ENCODE measurements at regions not wholly inside any gene's neighbourhood (a gene's known extent, or its start where the extent isn't known, plus 50 kb on each side); places are given as distances from the start of the nearest gene placed in this dataset.
"Not testable (repeated sequence)": the region's sequence is repeated elsewhere in the genome, so short reads cannot be mapped to it uniquely, and the experiment has no call there.

DNA sequence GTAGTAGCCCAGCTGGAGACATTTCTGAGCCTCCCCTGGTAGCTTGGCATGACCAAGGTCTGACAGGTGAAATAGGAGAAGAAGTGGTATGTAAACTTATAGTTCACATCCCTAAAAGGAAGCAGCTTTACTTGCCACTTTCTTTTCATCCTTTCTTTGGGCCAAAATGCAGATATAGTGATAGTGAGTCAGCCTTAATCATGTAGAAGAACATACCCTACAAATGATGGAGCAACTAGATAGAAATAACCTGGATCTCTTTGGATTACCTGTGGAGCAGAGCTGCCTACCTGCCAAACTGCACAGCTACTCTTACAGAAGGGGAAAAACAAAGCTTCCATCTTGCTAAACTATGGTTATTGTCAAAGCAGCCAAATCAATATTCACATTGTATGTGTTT lies 106.7 kb upstream of the LCORL start:
- DNase-seq (ENCODE audit: low read depth, low spot score): no peak
- POLR2A ChIA-PET: no interaction called here
- TF ChIP-seq, protein P1, sequence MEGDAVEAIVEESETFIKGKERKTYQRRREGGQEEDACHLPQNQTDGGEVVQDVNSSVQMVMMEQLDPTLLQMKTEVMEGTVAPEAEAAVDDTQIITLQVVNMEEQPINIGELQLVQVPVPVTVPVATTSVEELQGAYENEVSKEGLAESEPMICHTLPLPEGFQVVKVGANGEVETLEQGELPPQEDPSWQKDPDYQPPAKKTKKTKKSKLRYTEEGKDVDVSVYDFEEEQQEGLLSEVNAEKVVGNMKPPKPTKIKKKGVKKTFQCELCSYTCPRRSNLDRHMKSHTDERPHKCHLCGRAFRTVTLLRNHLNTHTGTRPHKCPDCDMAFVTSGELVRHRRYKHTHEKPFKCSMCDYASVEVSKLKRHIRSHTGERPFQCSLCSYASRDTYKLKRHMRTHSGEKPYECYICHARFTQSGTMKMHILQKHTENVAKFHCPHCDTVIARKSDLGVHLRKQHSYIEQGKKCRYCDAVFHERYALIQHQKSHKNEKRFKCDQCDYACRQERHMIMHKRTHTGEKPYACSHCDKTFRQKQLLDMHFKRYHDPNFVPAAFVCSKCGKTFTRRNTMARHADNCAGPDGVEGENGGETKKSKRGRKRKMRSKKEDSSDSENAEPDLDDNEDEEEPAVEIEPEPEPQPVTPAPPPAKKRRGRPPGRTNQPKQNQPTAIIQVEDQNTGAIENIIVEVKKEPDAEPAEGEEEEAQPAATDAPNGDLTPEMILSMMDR (IDR thresholded peaks at IDR 0.05; ENCODE audit: insufficient read depth, low read length, missing control alignments): no peak
- H3K4me3 ChIP-seq (ENCODE audit: low read depth, low read length): no peak overlapping the region
- CTCF ChIA-PET: no interaction called here

DNA sequence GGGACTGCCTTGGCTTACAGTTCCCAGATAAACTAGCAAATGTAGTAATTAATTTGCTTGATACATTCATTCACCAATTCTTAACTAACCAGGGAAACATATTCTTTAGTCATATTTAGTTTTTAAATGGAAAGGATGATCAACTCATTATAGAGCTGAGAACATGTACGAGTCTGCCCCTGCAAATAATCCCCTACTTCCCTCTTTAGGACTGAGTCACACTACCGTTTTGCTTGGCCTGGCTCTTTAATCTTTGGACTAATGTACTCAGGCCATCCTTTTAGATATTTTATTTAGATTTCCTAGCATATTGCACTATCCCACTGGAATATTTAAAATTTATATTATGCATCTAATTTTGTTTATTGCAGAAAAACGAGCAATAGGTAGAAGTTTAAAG lies 105.5 kb upstream of the LCORL start:
- ChIA-PET CTCF (no interaction called here), POLR2A (no interaction called here)

DNA sequence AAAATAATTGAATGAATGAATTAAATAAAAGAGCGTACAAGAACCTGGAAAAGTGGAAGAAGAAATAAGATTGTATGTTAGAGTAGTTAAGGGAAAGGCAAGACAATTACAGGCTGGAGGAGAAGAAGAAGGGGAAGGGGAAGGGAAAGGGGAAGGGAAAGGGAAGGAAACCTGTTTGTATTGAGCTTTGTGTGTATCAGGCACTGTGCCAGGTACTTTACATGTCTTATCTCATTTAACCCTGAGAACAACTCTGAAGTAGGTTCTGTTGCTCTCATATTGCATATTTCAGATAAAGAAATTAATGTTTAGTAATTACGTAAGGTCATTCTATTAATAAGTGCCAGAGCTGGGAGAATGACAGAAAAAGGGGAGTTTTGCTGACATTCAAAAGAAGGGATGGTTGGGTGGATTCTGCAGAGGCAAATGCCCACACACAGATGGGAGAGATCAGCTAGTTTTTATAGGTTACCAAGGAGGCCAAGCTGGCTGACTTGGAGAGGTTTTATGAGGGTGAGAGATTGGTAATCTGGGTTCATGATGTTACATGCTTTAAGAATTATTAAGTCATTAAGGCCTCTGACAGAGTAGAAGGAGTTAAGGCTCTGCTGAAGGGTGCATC lies 92.3 kb upstream of the LCORL start:
- DNase-seq (ENCODE audit: low read depth, low spot score): no peak
- TF ChIP-seq, protein P1 (IDR thresholded peaks at IDR 0.05; ENCODE audit: insufficient read depth, low read length, missing control alignments): no peak
- no peak overlapping the region for H3K4me3 ChIP-seq (ENCODE audit: low read depth, low read length)
- POLR2A ChIA-PET: no interaction called here
- CTCF ChIA-PET: no interaction called here

More for the DNA sequence above, 105.5 kb upstream of the LCORL start:
- TF ChIP-seq, protein P1 (IDR thresholded peaks at IDR 0.05; ENCODE audit: insufficient read depth, low read length, missing control alignments): no peak
- no peak for DNase-seq (ENCODE audit: low read depth, low spot score)
- H3K4me3 ChIP-seq (ENCODE audit: low read depth, low read length): no peak overlapping the region

DNA sequence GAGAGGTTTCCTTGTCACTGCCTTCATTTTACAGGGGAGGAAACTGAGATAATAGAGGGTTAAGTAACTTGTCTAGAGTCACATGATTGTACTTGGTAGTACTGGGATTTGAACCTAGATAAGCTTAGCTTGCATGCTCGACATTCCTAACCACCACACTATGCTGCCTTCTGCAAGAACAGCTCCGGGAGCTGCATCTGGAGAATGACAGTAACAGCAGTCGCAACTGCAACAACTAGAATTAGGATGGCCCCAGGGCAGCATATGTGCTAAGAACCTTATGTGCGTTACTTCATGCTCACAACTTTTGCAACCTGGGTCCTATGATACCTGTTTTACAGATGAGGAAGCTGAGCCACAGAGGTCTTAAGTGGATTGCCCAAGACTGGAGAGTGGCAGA lies 89.5 kb upstream of the LCORL start:
- DNase-seq (ENCODE audit: low read depth, low spot score): no peak
- TF ChIP-seq, protein P1 (IDR thresholded peaks at IDR 0.05; ENCODE audit: insufficient read depth, low read length, missing control alignments): no peak
- no peak overlapping the region for H3K4me3 ChIP-seq (ENCODE audit: low read depth, low read length)
- CTCF ChIA-PET: no interaction called here
- POLR2A ChIA-PET: no interaction called here

DNA sequence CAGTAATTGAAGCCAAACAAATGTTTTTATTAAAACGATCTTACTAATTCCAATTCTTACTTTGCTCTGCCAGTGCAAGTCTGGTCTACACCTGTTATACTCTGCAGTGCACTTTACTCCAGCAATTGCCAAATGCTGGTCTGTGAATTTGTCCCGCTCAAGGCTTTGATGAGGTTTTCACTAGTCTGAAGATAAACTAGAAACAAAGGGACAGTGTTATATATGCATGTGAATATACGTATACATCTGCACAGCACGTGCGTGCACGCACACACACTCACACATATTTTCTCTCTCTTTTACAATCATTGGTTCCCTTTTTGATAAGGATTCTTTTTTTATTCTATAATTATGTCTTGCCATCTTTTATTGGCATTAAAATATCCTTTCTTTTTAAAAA lies 88.5 kb upstream of the LCORL start:
- CTCF ChIA-PET: no interaction called here
- DNase-seq (ENCODE audit: low read depth, low spot score): no peak
- H3K4me3 ChIP-seq (ENCODE audit: low read depth, low read length): no peak overlapping the region
- POLR2A ChIA-PET: no interaction called here
- TF ChIP-seq, protein P1 (IDR thresholded peaks at IDR 0.05; ENCODE audit: insufficient read depth, low read length, missing control alignments): no peak

DNA sequence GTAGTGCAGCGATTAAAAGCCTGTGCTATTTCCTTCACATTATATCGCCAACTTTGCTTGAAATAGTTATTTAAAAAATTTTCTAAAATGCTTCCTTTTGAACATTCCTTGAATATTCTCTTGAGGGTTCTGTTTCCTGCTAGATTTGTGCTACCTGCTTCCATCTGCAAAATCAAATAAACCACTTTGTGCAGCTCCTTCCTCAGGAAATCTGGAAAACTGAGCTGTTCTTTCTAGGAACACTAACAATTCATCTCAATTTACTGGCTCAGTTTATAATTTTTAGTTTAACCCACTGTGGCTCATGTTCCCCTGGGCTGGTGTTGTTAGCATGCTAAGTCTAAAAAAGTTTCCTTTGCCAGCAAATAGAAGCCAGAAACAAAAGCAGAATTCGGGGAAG lies 88.1 kb upstream of the LCORL start:
- TF ChIP-seq, protein P1 (IDR thresholded peaks at IDR 0.05; ENCODE audit: insufficient read depth, low read length, missing control alignments): no peak
- ChIA-PET CTCF (no interaction called here), POLR2A (no interaction called here)
- no peak for DNase-seq (ENCODE audit: low read depth, low spot score)
- no peak overlapping the region for H3K4me3 ChIP-seq (ENCODE audit: low read depth, low read length)

DNA sequence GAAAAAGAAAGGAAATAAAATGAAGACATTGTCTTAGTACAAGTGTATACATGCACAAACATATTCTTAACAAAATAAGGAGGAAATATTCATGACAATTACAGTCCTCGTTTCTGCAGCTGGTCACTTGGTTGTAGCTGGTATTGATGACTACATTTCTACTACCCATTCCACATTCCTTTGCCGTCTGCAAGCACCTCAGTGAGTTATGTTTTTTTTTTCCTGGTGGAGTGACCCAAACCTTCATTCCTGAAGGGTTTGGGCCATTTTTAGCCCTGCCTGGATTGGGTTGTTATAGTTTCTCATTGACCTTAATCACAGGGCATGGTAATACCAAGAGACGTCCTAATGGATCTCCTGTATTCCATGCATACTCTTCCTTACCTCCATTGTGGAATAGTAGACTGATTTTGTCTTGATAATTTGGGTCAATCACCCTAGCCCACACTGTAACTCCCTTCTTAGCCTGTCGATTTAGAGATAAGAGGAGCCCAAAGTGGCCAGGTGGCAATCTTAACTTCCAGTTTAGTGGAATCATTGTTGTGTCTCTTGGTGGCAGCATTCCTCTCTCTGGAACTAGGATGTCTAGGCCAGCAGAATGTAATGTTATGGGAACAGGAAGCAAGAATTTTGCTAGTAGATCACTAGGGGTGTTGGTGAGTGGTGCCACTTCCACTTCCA lies 86.4 kb upstream of the LCORL start:
- DNase-seq (ENCODE audit: low read depth, low spot score); H3K4me3 ChIP-seq (ENCODE audit: low read depth, low read length); CTCF ChIA-PET; POLR2A ChIA-PET: not testable (repeated sequence)

All from AG04449 (cell line).